HepG2 (cell line): ENCODE measurements at regions not wholly inside any gene's neighbourhood (a gene's known extent, or its start where the extent isn't known, plus 50 kb on each side); places are given as distances from the start of the nearest gene placed in this dataset.

Experiments
- ATF2 ChIP-seq: sonication (generic); formaldehyde crosslinking; IDR thresholded peaks from 2 replicates; pipeline ENCODE4 v1.4.0; 2020; ENCODE audit warnings: missing genetic modification reagents
- KLF6 ChIP-seq: IDR thresholded peaks from 2 replicates; pipeline ENCODE4 v1.8.0; 2016; ENCODE audit warnings: missing biosample characterization, missing genetic modification reagents
- POLR2A ChIP-seq, 2 experiments: IDR thresholded peaks; 2 replicates each; pipeline ENCODE4 v1.6.1; 2011; ENCODE audit warnings: low read depth in 2 of 2, low read length in 2 of 2, mild to moderate bottlenecking in 1 of 2, moderate library complexity in 1 of 2; ENCODE audit not compliant: insufficient read depth in 1 of 2
- XRCC5 ChIP-seq: fragments of 200-400 bp; formaldehyde crosslinking; optimal IDR thresholded peaks from 2 replicates; pipeline ENCODE3; 2017; ENCODE audit warnings: mild to moderate bottlenecking, low read length
- ZNF644 ChIP-seq: IDR thresholded peaks from 2 replicates; pipeline ENCODE4 v1.6.1; 2016; ENCODE audit warnings: low read depth
- ZNF720 ChIP-seq: sonication (generic); formaldehyde crosslinking; IDR thresholded peaks from 2 replicates; pipeline ENCODE4 v1.4.0; 2020; ENCODE audit warnings: missing genetic modification reagents

GRCh38 chr2:201970786-201971108 is 62.9 kb upstream of the FZD7 start:
- TF ChIP-seq ZNF644 (no peak), ZNF720 (no peak), KLF6 (CRISPR knock-in tag) (no peak), POLR2A (IDR thresholded peaks at IDR 0.05; ENCODE audit: insufficient read depth in 1 of 2, low read depth in 2 of 2, low read length in 2 of 2) (no peak), ATF2 (CRISPR knock-in tag) (no peak), XRCC5 (no peak)
